ENCODE measurements at regions not wholly inside any gene's neighbourhood (a gene's known extent, or its start where the extent isn't known, plus 50 kb on each side); places are given as distances from the start of the nearest gene placed in this dataset.
"Not testable (repeated sequence)": the region's sequence is repeated elsewhere in the genome, so short reads cannot be mapped to it uniquely, and the experiment has no call there.

DNA sequence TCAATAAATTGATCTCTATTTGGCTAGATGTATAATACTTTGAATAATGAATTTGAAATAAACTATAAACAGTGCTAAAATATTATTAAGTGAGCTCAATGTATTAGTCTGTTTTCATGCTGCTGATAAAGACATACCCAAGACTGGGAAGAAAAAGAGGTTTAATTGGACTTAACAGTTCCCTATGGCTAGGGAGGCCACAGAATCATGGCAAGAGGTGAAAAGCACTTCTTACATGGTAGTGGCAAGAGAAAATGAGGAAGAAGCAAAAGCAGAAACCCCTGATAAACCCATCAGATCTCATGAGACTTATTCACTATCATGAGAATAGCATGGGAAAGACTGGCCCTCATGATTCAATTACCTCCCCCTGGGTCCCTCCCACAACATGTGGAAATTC lies 2092.4 kb upstream of the ACO1 start:
- DNase-seq: not testable (repeated sequence)

DNA sequence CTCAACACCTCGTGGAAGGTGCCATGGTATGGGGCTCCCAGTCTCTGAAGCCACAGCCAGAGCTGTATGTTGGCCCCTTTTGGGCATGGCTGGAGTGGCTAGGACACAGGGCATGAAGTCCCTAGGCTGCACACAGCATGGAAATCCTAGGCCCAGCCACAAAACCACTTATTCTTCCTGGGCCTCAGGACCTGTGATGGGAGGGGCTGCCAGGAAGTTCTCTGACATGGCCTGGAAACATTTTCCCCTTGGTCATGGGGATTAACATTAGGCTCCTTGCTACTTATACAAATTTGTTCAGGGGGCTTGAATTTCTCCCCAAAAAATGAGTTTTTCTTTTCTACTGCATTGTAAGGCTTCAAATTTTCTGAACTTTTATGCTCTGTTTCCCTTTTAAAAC lies 2091.2 kb upstream of the ACO1 start:
- DNase-seq: no peak

DNA sequence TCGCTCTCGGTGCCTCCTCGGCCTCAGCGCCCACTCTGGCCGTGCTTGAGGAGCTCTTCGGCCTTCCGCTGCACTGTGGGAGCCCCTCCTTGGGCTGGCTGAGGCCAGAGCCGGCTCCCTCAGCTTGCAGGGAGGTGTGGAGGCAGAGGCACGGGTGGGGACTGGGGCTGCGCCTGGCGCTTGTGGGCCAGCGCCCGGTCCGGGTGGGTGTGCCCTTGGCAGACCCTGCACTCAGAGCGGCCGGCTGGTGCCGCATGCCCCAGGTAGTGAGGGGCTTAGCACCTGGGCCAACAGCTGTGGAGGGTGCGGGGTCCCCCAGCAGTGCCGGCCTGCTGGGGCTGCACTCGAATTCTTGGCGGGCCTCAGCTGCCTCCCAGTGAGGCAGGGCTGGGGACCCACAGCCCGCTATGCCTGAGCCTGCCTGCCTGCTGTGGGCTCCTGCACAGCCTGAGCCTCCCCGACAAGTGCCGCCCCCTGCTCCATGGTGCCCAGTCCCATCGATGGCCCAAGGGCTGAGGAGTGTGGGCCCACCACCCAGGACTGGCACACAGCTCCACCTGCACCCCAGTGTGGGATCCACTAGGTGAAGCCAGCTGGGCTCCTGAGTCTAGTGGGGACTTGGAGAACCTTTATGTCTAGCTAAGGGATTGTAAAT lies 2085.2 kb upstream of the ACO1 start:
- no peak for DNase-seq

DNA sequence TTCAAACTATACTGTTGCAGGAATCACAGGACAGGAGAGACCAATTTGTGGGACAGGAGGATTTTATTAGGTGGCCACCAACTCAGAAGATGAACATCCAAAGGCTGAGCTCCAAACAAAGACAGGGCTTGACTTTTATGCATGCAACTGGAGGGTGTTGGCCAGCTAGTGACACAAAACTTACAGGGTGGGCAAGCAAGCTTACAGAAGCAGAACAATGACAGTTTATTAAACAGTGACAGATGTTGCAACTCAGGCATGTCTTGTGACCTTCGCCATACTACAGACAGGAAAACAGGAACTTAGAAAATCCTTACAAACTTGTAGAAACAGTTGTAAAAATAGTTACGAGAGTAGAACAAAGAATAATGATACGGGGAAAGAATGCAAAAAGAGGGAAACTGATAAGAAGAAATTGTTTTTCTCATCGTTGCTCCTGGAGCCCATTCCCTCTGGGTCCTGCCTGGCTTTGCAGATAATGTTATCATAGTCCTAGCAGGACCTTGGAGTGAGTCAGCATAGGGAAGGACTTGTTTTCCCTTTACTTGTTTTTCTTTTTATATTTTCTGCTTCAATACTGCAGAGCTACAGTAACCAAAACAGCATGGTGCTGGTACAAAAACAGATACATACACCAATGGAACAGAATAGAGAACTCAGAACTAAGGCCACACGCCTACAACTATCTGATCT lies 2083.0 kb upstream of the ACO1 start:
- no peak for DNase-seq

DNA sequence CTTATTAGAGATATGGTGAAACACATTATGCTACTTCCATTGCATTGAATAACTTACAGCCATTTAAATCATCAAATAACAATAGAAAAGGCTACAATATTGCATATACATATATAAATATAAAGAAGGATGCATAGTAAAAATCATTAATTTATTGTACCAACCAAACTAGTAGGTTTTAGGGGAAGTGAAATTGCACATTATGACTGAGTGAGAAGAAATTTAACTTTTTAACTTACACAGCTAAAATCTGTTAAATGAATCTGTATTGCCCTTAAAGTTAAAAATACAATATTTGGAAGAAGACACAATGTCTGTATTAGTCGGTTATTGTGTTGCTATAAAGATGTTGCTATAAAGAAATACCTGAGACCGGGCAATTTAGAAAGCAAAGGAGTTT lies 2073.7 kb upstream of the ACO1 start:
- DNase-seq: no peak

DNA sequence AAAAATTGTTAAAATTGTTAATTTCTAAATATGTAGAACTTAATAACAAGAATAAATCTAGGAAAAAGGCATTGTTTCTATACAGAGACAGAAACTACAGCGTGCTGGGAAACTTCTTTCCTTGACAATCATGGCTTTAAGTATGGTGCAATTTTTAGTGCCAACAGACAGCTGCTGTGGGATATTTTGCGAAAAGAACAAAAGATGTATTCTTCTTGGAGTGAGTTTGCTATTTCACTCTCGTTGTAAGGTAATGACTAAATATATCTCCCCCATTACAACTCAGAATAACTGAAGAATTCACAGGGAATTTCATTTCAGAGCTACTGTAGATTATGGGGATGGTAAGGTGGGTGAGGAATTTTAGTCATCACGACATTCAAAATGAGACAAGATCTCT lies 2055.0 kb upstream of the ACO1 start:
- DNase-seq: no peak

DNA sequence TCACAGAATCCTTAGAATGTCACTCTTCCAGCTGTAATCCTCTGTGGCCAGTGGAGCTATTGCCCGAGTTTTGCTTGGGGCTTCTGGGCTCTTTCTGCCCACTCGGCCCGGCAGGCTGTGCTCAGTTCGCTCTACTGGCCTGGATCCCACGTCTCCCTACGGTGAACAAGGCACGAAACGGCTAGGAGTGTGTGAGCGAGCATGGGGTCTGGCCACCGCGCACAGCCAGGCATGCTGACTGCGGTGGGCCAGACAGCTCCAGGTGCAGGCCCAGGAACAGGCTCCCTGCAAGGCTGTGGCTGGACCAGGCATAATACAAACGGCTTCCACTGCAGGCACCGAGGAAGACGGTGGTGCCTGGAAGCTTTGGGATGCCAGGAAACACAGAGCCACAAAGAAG lies 2035.5 kb upstream of the ACO1 start:
- no peak for DNase-seq

DNA sequence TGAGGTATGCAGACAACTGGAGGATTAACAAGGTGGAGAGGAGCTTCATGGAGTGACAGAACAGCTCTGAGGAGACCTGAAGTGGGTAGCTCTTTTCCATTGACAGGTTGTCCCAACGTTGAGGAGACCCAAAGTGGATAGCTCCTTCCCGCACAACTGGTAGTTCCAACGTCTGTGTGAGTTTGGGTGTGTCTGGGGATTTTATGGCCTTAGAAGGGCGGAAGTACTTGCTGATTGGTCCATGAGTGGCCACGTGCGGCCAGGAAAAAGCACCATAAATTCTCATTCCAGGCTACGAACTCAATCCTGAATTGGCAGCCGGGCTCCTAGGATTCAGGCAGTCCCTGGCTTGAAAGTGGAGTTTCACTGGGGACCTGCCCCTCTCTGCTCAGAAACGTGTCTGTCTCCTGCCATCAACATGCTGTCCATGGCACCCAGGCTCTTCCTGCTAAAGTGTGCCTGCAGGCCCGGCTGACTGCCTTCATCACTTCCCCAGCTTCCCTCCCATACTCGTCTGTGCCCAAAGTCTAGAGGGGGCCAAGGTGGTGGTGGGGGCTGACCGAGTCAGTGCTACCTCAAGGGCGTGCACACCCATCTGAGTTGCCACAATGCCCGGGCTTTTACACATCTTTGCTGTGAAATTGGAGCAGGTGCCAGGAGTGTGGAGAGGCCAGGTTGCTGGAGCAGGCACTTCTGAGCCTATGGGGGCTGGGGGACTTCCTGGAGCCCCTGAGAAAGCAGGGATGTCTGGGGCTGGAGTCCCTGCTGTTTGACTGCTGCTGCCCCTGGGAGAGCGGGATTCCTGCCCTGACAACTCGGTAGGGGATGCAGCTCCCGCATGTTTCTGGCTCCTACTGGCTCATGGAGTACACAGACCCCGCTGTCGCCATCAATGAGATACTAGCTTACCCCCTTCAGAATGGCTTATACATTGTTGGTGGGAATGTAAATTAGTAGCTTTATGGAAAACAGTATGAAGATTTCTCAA lies 2034.6 kb upstream of the ACO1 start:
- DNase-seq: no peak

DNA sequence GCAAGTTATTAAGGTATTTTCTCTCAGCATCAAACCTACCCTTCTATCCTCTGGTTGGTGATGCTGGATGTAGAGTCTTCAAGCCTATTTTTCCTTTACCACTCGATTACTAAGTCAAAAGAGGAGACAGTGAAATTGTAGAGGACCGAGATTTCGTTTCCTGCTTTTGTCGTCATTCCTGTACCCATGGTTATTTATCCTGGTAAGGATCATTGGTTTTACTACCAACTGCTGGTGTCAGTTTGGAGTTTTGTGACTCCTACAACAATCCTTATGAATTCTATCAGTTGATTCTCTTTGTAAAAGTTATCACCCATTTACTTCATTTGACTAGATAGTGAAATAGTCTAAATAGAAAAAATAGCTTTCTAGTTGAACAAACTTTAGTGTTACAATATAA lies 2028.2 kb upstream of the ACO1 start:
- no peak for DNase-seq

DNA sequence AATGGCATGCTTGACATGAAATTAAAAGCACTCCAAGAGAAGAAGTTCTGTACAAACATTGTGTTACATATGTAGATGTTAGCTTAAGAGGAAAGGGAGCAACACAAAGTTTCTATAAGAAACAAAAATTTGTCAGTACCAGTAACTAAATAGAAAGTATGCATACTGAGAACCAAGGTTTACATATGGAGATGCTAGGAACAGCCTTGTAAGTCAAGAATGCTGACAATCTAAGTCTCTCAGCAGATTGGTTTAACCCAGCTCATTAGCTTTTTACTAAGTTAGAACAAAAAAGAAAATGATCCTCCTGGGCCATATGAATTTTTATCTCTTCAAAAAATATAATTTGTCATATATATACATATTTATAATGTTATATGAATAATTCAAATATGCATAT lies 2022.1 kb upstream of the ACO1 start:
- no peak for DNase-seq

DNA sequence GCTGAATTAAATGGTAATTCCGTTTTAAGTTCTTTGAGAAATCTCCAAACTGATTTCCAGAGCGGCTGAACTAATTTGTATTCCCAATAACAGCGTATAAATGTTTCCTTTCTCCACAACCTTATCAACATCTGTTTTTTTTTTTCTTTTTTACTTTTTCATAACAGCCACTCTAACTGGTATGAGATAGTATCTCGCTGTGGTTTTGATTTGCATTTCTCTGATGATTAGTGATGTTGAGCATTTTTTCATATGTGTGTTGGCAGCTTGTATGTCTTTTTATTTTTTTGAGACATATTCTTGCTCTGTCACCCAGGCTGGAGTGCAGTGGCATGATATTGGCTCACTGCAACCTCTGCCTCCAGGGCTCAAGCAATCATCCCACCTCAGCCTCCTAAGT lies 2018.3 kb upstream of the ACO1 start:
- not testable (repeated sequence) for DNase-seq

DNA sequence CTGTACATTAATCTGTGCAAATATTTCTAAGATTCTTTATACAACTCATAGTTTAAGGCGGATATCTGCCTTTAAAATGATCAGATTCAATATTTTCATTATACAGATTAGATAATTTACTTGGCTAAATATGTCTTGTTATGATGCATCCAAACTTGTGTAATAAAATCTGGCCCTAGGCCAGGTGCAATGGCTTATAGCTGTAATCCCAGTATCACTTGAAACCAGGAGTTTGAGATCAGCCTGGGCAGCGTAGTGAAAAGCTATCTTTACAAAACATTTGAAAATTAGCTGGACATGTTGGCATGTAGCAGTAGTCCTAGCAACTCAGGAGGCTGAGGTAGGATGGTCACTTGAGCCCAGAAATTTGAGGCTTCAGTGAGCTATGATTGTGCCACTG lies 2002.2 kb upstream of the ACO1 start:
- no peak for DNase-seq

DNA sequence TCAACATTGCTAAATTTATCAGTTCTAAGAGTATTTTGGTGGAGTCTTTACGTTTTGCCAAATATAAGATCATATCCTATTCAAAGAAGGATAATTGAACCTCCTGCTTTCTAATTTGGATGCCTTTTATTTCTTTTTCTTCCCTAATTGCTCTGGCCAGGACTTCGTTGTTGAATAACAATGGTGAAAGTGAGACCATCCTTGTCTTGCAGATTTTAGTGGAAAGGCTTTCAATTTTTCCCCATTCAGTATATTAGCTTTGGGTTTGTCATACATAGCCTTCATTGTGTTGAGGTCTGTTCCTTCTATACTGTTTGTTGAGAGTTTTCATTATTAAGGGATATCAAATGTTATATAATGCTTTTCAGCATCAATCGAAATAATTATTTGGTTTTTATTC lies 1974.2 kb upstream of the ACO1 start:
- DNase-seq: no peak

DNA sequence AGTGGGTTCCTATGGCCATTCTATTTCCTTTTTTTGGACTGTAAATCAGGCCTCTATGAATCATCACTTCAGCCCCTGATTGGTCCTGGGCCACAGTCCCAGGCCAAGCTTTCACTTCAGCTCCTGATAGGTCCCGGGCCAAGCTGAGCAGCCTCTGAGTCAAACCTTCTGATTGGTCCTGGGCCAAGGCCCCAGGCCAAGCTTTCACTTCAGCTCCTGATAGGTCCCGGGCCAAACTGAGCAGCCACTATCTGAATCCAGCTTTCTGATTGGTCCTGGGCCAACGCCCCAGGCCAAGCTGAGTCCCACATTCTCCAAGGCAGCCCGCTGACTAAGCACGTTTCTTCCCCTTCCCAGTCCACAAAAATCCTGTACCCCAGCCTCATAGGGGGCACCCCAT lies 1972.9 kb upstream of the ACO1 start:
- no peak for DNase-seq

DNA sequence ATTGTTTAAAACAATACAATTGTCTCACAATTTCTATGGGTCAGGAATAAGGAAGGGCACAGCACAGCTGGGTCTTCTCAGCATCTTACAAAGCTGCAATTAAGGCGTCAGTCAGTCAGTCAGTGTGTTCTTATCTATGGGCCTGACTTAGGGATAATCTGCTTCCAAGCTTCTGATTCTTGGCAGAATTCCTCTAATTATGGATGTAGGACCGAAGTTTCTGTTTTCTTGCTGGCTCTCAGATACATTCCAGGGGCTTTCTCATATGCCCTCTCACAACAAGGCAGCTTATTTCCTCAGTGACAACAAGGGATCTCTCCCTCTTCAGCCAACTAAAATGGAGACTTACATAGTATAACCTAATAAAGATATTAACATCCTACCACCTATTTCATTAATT lies 1925.3 kb upstream of the ACO1 start:
- no peak for DNase-seq

DNA sequence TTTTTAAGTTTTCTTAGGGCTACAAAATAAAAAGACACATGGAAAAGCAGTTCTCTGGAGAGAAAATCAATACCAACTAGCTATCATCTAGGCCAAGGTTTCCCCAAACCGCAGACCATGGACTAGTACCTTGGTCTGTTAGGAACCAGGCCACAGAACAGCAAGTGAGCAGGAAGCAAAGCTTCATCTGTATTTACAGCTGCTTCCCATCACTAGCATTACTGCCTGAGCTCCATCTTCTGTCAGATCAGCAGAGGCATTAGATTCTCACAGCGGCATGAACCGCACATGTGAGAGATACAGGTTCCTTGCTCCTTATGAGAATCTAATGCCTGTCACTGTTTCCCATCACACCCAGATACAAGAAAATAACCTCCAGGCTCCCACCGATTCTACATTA lies 1907.6 kb upstream of the ACO1 start:
- DNase-seq: no peak

DNA sequence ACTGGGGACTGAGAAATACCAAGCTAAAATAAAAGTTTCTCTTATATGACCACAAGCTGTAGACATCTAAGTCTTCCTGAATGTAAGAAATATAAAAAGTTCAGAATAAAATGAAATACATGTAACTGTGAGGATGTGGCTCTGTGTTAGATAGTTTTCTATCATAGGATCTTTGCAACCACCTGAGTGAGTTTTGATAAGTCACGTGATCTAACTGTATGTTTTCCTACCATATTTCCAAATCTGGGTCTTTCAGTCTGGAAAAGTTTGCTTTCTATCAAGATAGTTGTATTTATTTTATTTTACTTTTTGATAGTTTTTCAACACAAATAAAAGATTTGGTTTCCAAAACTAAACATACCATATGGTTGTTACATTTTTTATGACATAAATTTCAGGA lies 1905.8 kb upstream of the ACO1 start:
- no peak for DNase-seq

DNA sequence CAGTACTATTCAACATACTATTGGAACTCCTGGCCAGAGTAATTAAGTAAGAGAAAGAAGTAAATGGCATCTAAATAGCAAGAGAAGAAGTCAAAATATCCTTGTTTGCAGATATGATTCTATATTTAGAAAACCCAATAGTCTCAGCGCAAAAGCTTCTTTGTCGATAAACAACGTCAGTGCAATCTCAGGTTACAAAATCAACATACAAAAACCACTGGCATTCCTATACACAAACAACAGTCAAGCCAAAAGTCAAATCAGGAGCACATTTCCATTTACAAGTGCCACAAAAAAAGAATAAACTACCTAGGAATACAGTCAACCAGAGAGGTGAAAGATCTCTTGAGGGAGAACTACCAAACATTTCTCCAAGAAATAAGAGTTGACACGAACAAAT lies 1901.9 kb upstream of the ACO1 start:
- no peak for DNase-seq

DNA sequence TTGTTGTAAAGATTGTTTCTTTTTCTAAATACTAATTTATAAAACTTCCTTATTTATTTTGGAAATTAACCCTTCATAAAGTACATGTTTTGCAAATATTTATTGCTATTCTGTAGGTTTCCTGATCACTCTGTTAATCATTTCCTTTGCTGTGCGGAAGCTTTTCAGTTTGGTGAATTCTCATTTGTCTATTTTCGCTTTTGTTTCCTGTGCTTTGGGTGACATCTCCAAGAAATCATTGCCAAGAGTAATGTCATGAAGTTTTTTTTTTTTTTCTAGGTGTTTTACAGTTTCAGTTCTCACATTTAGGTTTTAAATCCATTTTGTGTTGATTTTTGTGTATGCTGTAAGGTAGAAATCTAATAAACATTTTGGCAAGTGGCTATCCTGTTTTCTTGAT lies 1899.8 kb upstream of the ACO1 start:
- DNase-seq: no peak

DNA sequence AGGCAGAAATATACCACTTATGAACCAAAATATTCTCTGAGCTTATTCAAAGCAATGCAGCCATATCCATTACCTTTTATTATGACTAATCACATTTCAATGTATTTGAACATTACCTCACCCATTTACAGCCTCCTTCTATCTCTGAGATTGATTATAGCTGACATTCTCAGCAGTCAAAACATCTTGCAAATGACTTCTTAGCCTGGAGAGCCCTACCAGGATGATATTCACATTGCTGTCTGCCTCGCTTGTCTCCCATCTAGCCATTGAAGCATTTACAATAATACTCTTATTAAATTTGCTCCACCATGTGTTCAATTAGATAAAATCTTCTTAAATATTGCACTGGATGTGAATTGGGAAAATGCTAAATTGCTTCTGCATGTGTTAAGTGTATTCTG lies 1879.9 kb upstream of the ACO1 start:
- no peak for DNase-seq

DNA sequence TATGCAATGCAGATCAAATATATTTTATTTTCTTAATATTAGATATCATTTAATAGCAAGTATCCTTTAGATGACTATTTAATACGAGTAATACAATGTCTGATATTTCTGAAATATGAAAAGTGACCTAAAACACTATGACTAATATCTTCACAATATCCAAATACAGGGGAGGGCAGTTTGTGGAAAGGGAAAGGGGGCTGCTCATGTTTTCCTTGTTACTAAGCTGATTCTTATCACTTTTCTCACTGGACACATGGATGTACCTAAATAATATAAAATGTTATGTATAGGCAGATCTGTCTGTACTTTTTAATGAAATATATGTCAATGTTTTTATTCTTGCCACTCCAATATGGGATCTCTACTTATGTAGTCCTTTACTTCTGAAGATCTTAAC lies 1879.1 kb upstream of the ACO1 start:
- no peak for DNase-seq

DNA sequence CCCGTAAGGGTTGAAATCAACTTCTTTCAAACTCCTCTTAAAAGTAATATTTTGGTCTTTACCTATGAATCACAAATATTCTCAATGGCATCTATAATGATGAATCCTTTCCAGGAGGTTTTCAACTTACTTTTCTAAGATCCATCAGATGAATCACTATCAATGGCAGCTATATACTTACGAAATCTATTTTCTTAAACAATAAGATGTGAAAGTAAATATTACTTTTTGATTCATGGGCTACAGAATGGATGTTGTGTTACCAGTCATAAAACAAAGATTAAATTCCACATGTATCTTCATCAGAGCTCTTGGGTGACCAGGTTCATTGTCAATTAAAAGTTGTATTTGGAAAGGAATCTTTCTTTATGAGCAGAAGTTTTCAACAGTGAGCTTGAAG lies 1877.7 kb upstream of the ACO1 start:
- DNase-seq: no peak

DNA sequence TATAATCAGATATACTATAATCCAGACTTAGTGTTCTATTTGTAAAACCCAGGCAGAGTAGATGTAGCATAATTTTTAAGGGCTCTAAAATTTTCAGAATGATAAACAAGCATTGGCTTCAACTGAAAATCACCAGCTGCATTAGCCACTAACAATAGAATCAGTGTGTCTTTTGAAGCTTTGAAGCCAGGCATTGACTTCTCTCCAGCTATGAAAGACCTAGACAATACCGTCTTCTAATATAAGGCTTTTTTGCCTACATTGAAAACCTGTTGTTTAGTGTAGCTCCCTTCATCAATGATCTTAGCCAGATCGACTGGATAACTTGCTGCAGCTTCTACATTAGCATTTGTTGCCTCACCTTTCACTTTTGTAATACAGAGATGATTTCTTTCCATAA lies 1877.3 kb upstream of the ACO1 start:
- DNase-seq: no peak

DNA sequence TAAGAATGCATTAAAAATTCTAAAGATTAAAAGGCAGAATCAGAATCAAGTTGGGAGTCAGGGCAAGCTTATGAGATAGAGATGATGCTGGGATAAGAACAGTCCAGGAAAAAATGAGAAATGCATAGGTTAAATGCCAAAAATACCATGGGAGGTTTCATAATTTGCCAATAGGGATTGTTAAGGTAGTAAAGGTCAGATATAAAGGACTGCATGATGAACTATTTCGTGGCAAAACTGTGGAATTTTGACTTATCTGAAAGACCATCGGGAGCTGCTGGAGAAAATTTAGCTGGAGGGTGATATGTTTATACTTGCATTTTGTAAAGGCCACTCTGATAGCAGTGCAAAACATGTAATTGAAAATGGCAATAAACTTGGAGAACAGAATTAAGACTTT lies 1872.8 kb upstream of the ACO1 start:
- no peak for DNase-seq
